Lower leg skin (tissue), 4 donors: ENCODE measurements at regions not wholly inside any gene's neighbourhood (a gene's known extent, or its start where the extent isn't known, plus 50 kb on each side); places are given as distances from the start of the nearest gene placed in this dataset.

Source experiments
- DNase-seq, 2 donors: peaks; one replicate each; pipeline ENCODE4 v3.0.0-alpha.2; 2019; ENCODE audit warnings: low spot score in 2 of 2
- H3K4me3 ChIP-seq: fragments of 200-600 bp; sonication (generic); 2 replicates; pipeline ENCODE4 v1.5.1; 2017; ENCODE audit warnings: mild to moderate bottlenecking, low read depth; ENCODE audit not compliant: poor library complexity, severe bottlenecking
- CTCF ChIP-seq, 3 donors: fragments of 450-650 bp; IDR thresholded peaks; one replicate each; pipeline ENCODE4 v1.5.1; 2016; ENCODE audit warnings: antibody characterized with exemption in 3 of 3, mild to moderate bottlenecking in 3 of 3, moderate library complexity in 2 of 3
- POLR2A ChIP-seq, 2 donors: fragments of 450-650 bp; IDR thresholded peaks; one replicate each; pipeline ENCODE4 v1.6.1; 2016 to 2017; ENCODE audit warnings: antibody characterized with exemption in 2 of 2, mild to moderate bottlenecking in 1 of 2, moderate library complexity in 1 of 2
- WGBS, 2 donors: methylation state at CpG; one replicate each; pipeline ENCODE4 v1.1.5; 2018; 5-methylcytosine and 5-hydroxymethylcytosine counted together
- intact Hi-C: fragments of 100-400 bp; cut with DNase I; formaldehyde crosslinking; loops from one replicate; pipeline ENCODE4 v1.15.0; 2023; ENCODE audit warnings: low total_unique reads

DNA sequence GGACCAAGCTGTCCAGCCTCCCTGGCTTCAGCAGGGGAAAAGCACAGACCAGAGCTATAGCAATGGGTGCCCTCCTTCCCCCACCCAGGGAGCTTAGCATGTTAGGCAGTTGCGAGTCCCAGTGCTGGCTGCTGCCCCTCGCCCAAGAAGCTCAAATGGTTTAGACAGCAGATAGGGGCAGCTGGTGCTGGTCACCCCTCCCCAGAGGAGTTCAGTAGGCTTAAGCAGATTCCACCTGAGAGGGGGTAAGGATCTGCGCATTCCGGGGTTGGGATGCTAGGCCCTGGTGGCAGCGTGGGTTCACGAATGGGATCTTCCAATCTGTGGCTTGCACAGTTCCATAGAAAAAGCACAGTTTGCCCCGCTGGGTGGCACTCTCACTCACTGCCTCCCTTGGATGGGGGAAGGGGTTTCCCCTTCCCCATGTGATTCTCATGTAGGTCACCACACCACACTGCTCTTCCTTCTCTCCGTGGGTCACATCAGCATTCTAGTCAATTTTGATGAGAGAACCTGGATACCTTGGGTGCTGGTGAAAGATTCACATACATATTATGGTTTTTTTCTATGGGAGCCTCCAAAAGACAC lies 665.6 kb downstream of the C12orf50 start:
- intact Hi-C loops: no loop called here
- TF ChIP-seq POLR2A (IDR thresholded peaks at IDR 0.05) (no peak), CTCF (IDR thresholded peaks at IDR 0.05) (no peak)
- H3K4me3 ChIP-seq: no peak overlapping the region
- DNase-seq: no peak
- WGBS, 2 donors: 92 to 93% methylated on average over 8 of the region's 8 CpGs

GRCh38 chr12:87349681-87350080 lies 679.5 kb downstream of the C12orf50 start:
- no peak overlapping the region for H3K4me3 ChIP-seq
- intact Hi-C loops: no loop called here
- no peak for DNase-seq
- WGBS, 2 donors: 73 to 77% methylated on average over 3 of the region's 3 CpGs
- TF ChIP-seq CTCF (IDR thresholded peaks at IDR 0.05): no peak
- TF ChIP-seq POLR2A (IDR thresholded peaks at IDR 0.05): no peak

DNA sequence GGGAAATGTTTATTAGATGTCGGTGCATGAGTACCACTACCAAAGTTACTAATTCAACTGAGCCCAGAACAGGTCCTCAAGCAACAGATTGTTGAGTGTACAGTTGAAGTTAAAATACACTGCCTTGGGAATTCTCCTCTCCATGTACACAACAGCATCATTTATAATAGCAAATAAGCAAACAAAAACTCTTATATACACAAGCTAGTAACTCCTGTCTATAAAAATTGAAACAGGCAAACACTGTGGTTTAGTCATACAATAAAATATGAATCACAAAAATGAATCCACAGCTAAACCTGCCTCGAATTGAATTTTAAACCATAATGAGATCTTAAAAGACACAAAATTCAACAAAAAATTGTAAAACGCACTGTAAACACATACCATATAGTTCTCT lies 681.1 kb downstream of the C12orf50 start:
- WGBS, 2 donors: 82 to 84% methylated on average over 3 of the region's 3 CpGs
- TF ChIP-seq CTCF (IDR thresholded peaks at IDR 0.05): no peak
- TF ChIP-seq POLR2A (IDR thresholded peaks at IDR 0.05): no peak
- no peak for DNase-seq
- no peak overlapping the region for H3K4me3 ChIP-seq
- intact Hi-C loops: no loop called here

DNA sequence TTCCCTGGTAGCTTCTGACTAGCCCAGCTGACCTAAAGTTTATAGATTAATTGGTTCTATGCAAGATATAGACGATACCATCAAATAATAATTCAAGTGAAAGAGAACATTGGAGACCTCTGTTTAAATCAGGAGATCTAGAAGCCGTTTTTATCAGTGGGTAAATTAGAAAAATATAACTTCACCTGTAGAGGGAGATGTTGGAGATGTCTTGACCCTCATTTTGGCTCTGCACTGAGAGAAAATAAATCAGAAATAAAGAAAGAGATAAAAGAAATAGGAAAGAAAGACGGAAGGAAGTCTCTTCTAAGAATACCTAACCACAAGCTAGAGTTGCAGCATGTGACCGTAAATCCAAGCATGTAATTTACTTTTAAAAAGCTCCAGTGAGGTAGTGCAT lies 684.5 kb downstream of the C12orf50 start:
- 72 to 76% methylated on average over 4 of the region's 4 CpGs for WGBS, 2 donors
- TF ChIP-seq POLR2A (IDR thresholded peaks at IDR 0.05) (no peak), CTCF (IDR thresholded peaks at IDR 0.05) (no peak)
- DNase-seq: no peak
- intact Hi-C loops: no loop called here
- H3K4me3 ChIP-seq: no peak overlapping the region

DNA sequence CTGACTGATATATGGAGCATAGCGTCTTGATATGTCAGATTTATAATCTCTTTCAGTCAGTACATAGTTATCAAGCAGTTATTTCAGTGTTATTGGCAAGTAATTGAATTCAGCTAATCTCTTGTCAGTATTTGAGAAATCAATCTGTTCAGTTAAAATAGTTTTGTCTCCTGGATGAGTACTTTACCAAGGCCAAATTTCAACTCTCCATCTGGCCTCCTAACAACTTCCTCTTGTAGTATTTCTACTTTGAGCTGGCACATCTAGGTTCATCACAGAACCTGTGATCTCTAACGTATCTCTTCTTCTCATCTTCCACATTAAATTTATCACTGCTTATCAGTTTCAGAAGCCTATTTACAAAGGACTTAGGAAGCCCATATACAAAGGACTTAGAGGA lies 690.5 kb downstream of the C12orf50 start:
- H3K4me3 ChIP-seq: no peak overlapping the region
- DNase-seq: no peak
- WGBS, 2 donors: 72 to 77% methylated on average over 2 of the region's 2 CpGs
- TF ChIP-seq CTCF (IDR thresholded peaks at IDR 0.05) (no peak), POLR2A (IDR thresholded peaks at IDR 0.05) (no peak)
- intact Hi-C loops: no loop called here

DNA sequence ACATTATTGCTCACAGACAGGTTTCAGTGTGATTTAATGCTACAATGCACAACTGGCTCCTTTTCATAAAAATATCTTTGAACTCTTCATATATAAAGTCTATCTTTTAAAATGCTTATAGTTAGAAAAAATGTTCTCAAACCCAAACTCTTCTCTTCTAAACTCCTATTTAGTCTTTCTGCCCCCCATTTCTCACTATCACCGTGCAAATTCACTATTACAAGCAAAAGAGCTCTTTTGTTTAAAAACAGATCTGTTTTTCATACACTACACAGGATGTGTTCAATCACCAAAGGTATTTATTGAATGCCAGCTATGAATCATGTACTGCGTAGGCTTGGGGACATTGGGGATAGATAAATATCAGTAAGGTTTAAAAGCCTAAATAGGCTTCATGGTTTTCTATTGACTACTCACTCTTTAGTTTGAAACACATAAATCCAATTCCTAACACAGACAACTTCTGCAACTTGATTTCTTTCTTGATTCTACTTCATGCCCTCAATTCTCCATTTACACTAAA lies 692.3 kb downstream of the C12orf50 start:
- no peak for DNase-seq
- intact Hi-C loops: no loop called here
- no peak overlapping the region for H3K4me3 ChIP-seq
- WGBS, 2 donors: 44 to 55% methylated on average over 2 of the region's 2 CpGs
- TF ChIP-seq POLR2A (IDR thresholded peaks at IDR 0.05) (no peak), CTCF (IDR thresholded peaks at IDR 0.05) (no peak)
